ENCODE measurements at regions not wholly inside any gene's neighbourhood (a gene's known extent, or its start where the extent isn't known, plus 50 kb on each side); places are given as distances from the start of the nearest gene placed in this dataset.

DNA sequence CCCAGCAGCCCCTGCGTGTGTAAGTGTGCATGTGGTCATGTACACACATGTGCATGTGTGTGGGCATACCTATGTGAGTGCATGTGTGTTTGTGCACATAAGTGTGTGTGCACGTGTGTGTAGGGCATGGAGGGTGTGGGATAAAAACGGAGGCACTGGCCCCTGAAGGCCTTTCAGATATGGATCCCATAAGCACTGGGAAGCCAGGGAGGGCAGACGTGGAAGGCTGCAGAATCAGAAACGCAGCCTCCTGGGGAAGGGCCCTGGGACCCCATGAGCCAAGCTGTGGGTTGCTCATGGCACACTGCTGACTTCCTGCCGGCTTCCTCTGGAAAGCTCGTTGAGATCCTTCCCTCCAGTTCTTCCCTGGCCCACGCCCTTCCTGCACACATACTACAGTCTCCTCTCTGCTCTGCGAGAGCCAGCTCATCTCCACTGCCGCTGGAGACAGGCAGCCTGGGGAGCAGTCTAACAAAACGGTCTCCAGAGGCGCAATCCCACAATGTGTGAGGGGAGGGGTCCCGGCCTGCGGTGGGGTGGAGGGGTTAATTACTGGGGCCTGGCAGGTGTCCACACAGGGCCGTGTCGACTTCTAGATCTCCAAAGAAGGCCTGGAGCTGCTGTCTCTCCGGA is 435.2 kb upstream of the B3GAT1 start (continued):
- TF ChIP-seq, protein P1, sequence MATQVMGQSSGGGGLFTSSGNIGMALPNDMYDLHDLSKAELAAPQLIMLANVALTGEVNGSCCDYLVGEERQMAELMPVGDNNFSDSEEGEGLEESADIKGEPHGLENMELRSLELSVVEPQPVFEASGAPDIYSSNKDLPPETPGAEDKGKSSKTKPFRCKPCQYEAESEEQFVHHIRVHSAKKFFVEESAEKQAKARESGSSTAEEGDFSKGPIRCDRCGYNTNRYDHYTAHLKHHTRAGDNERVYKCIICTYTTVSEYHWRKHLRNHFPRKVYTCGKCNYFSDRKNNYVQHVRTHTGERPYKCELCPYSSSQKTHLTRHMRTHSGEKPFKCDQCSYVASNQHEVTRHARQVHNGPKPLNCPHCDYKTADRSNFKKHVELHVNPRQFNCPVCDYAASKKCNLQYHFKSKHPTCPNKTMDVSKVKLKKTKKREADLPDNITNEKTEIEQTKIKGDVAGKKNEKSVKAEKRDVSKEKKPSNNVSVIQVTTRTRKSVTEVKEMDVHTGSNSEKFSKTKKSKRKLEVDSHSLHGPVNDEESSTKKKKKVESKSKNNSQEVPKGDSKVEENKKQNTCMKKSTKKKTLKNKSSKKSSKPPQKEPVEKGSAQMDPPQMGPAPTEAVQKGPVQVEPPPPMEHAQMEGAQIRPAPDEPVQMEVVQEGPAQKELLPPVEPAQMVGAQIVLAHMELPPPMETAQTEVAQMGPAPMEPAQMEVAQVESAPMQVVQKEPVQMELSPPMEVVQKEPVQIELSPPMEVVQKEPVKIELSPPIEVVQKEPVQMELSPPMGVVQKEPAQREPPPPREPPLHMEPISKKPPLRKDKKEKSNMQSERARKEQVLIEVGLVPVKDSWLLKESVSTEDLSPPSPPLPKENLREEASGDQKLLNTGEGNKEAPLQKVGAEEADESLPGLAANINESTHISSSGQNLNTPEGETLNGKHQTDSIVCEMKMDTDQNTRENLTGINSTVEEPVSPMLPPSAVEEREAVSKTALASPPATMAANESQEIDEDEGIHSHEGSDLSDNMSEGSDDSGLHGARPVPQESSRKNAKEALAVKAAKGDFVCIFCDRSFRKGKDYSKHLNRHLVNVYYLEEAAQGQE (IDR thresholded peaks at IDR 0.05; ENCODE audit: low read depth) = no peak
- TF ChIP-seq, protein P2, sequence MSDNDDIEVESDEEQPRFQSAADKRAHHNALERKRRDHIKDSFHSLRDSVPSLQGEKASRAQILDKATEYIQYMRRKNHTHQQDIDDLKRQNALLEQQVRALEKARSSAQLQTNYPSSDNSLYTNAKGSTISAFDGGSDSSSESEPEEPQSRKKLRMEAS (IDR thresholded peaks at IDR 0.05) = no peak
- no peak for TF ChIP-seq POLR2AphosphoS5 (IDR thresholded peaks at IDR 0.05; ENCODE audit: low read depth, low read length)
- no peak for TF ChIP-seq SP1 (IDR thresholded peaks at IDR 0.05; ENCODE audit: low read depth)
- TF ChIP-seq EZH2 (IDR thresholded peaks at IDR 0.05) = no peak

DNA sequence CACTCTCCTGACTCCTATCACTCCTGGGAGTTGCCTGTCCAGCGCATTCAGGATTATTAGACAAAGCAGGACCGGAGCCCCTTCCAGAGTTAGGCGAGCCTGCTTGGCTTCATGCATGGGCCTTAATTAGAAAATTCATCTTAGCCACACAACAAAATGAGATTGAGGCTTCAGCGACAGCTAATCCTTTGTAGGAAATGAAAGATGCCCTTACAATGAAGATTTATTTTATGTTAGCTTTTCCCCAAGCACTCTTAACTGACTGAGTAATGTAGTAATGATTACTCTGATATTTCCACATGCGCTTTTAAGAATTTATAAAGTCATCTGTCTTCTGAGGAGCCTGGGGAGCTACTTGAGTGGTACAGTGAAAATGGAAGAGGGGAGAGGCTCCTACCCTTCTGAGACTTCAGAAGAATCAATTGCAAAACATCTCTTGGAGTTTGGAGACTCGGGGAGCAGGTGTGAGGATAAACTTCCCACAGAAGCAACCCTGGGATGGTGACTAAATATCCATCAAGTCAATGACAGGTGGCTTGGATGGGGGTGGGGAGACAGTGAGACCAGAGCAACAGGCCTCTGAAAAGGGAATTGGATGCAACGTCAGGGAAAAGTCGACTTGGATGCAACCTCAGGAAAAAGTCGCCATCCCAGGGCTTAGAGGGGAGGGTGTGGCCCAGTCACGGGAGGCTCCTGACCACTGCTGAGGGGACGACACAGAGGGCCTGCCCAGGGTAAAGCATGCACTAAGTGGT is 434.5 kb upstream of the B3GAT1 start:
- Histone ChIP-seq H3K4me2 (ENCODE audit: low read length) (no peak overlapping the region), H3K36me3 (ENCODE audit: control insufficient read depth in 1 of 2, insufficient read depth in 2 of 2, low read length in 2 of 2) (no peaks in the 10 kb centered on the region), H4K20me1 (ENCODE audit: insufficient read depth) (no peaks in the 10 kb centered on the region), H3K27me3 (ENCODE audit: insufficient read depth, low read length) (peaks cover 22% of the 10 kb centered on the region; the same call in 1 of the 2 replicates), H3K4me1 (ENCODE audit: control insufficient read depth in 1 of 2, insufficient read depth in 2 of 2, low read length in 2 of 2) (peaks cover 0 to 1% of the 10 kb centered on the region in 2 experiments; a peak in 1 of 4 replicates), H3K27ac (ENCODE audit: low read depth, low read length) (no peak overlapping the region), H3K9ac (ENCODE audit: low read length) (no peak overlapping the region), H3K79me2 (ENCODE audit: insufficient read depth, low read length) (no peaks in the 10 kb centered on the region), H3K9me3 (ENCODE audit: control insufficient read depth in 1 of 2, insufficient read depth in 1 of 2, low read depth in 1 of 2, low read length in 2 of 2) (no peaks in the 10 kb centered on the region), H3K4me3 (replicated peaks in 1 of 2; ENCODE audit: low read depth in 1 of 2, low read length in 2 of 2) (no peak overlapping the region), H2AFZ (ENCODE audit: low read depth, low read length, poor library complexity, severe bottlenecking) (no peak overlapping the region), H3K9me2 (ENCODE audit: insufficient read depth) (no peaks in the 10 kb centered on the region)
- ChIA-PET CTCF (interaction anchor here (1.3 kb wide), 1 partner anchor 22 kb away, joined by 3 read pairs; no protein-coding TSS in a partner anchor), POLR2A (no interaction called here), RAD21 (ENCODE audit: low non-redundant PET in 1 of 2, low total read pairs in 2 of 2, uncharacterized antibody in 2 of 2, unreplicated experiment in 2 of 2) (no interaction called here)
- TF ChIP-seq ZFX (IDR thresholded peaks at IDR 0.05) (no peak), POLR2AphosphoS5 (IDR thresholded peaks at IDR 0.05; ENCODE audit: low read depth, low read length) (no peak), JUND (IDR thresholded peaks at IDR 0.05) (no peak), POLR2A (IDR thresholded peaks at IDR 0.05; ENCODE audit: borderline replicate concordance, extremely low read depth, insufficient read depth, insufficient read length) (no peak), YY1 (IDR thresholded peaks at IDR 0.05; ENCODE audit: extremely low read depth, insufficient replicate concordance, low read depth, low read length) (no peak), SRF (IDR thresholded peaks at IDR 0.05; ENCODE audit: low read depth) (no peak), TCF7L2 (IDR thresholded peaks at IDR 0.05; ENCODE audit: borderline replicate concordance, extremely low read depth, insufficient read depth, insufficient read length) (no peak), RAD21 (IDR thresholded peaks at IDR 0.05; ENCODE audit: low read depth) (no peak), ELF1 (IDR thresholded peaks at IDR 0.05; ENCODE audit: borderline replicate concordance, low read depth) (no peak), EZH2 (IDR thresholded peaks at IDR 0.05) (no peak), CBX3 (IDR thresholded peaks at IDR 0.05; ENCODE audit: low read depth) (no peak), ZNF274 (IDR thresholded peaks at IDR 0.05; ENCODE audit: low read depth, low read length) (no peak), FOSL1 (IDR thresholded peaks at IDR 0.05; ENCODE audit: low read depth) (no peak)
- TF ChIP-seq, protein P3, sequence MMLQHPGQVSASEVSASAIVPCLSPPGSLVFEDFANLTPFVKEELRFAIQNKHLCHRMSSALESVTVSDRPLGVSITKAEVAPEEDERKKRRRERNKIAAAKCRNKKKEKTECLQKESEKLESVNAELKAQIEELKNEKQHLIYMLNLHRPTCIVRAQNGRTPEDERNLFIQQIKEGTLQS (IDR thresholded peaks at IDR 0.05) = no peak
- TF ChIP-seq, protein P2 (IDR thresholded peaks at IDR 0.05) = no peak
- BruUV-seq (replicated peaks) = no TSS peak
- ATAC-seq (no peak), DNase-seq (ENCODE audit: low read depth, low spot score) (no peak)
- intact Hi-C loops (cut with micrococcal nuclease) = no loop called here

Data from HCT116 (cell line).